ENCODE measurements at regions not wholly inside any gene's neighbourhood (a gene's known extent, or its start where the extent isn't known, plus 50 kb on each side); places are given as distances from the start of the nearest gene placed in this dataset.

DNA sequence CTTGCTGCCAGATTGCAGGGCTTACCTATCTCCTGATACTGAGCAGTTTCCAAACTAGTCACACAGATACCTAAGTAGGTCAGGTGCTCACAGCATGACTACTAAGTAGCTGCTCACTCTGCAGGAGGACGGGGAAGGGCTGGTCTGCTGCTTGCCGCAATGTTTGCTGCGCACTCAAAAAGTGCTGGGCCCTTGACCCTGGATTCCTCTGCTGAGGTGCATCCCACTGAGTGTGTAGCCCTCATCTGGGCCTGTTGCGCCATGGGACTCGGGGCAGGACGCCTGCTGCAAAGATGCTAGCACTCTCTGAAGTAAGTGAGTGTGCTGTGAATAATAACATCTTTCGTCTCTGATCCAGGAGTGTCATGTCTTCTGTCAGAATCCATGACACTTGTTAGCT is 59.2 kb upstream of the MEDAG start:
- no peak overlapping the region for H3K27ac ChIP-seq (ENCODE audit: low read depth, low read length, poor library complexity, severe bottlenecking)

DNA sequence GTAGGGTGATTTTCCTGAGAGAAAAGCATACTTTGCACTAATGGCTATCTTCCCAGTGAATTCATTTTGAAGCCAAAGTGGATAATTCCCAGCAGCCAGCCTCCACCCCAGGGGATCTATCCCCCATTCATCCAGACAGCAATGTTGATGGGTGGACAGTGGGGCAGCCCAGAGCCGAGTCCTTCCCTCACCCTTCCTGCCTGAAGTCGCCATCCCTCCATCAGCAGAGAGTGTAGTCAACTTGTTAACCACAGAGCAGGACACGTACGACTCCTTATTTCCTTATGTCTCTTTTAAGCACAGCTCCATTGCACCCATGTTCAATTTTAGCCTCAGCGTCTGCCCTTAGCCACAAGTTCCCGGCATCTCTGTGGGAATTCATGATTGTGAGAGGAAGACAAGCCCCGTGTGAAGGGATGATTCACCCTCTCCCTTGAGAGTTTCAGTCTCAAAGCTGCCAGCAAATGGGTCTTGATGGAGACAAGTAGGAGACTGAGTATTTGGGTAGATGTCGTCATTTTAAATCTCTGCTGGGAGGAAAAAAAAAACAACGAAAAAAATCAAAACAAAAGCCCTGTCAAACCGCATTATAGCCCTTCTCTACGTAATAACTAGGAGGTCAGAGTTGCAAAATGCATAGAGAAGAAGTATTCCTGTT is 58.3 kb upstream of the MEDAG start:
- H3K4me1 ChIP-seq (ENCODE audit: insufficient read depth, low read length, poor library complexity, severe bottlenecking): peaks cover 10% of the 10 kb centered on the region

More for the DNA sequence above, 59.2 kb upstream of the MEDAG start:
- Histone ChIP-seq H3K27me3 (replicated peaks; ENCODE audit: insufficient read depth, low read depth, low read length, poor library complexity) (no peaks in the 10 kb centered on the region), H3K9me3 (ENCODE audit: low read depth, low read length, poor library complexity, severe bottlenecking) (no peaks in the 10 kb centered on the region), H3K4me1 (ENCODE audit: insufficient read depth, low read length, poor library complexity, severe bottlenecking) (peaks cover 10% of the 10 kb centered on the region), H3K36me3 (ENCODE audit: insufficient read depth, low read length, poor library complexity, severe bottlenecking) (no peaks in the 10 kb centered on the region), H3K4me3 (ENCODE audit: low read depth, low read length, poor library complexity, severe bottlenecking) (no peak overlapping the region)
- ChIA-PET CTCF (interaction anchor here (0.6 kb wide), 1 partner anchor 46 kb away, joined by 3 read pairs; no protein-coding TSS in a partner anchor), POLR2A (ENCODE audit: low non-redundant PET) (no interaction called here)
- TF ChIP-seq, protein P1, sequence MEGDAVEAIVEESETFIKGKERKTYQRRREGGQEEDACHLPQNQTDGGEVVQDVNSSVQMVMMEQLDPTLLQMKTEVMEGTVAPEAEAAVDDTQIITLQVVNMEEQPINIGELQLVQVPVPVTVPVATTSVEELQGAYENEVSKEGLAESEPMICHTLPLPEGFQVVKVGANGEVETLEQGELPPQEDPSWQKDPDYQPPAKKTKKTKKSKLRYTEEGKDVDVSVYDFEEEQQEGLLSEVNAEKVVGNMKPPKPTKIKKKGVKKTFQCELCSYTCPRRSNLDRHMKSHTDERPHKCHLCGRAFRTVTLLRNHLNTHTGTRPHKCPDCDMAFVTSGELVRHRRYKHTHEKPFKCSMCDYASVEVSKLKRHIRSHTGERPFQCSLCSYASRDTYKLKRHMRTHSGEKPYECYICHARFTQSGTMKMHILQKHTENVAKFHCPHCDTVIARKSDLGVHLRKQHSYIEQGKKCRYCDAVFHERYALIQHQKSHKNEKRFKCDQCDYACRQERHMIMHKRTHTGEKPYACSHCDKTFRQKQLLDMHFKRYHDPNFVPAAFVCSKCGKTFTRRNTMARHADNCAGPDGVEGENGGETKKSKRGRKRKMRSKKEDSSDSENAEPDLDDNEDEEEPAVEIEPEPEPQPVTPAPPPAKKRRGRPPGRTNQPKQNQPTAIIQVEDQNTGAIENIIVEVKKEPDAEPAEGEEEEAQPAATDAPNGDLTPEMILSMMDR (conservative IDR thresholded peaks at IDR 0.05; ENCODE audit: low read depth, low read length): no peak
- no peak for TF ChIP-seq EZH2 (IDR thresholded peaks at IDR 0.05; ENCODE audit: borderline replicate concordance, low read depth, low read length, poor library complexity, severe bottlenecking)
- intact Hi-C loops (cut with micrococcal nuclease; ENCODE audit: unreplicated experiment): no loop called here
- BruUV-seq (replicated peaks): no TSS peak
- no peak for DNase-seq (ENCODE audit: low spot score)

DNA sequence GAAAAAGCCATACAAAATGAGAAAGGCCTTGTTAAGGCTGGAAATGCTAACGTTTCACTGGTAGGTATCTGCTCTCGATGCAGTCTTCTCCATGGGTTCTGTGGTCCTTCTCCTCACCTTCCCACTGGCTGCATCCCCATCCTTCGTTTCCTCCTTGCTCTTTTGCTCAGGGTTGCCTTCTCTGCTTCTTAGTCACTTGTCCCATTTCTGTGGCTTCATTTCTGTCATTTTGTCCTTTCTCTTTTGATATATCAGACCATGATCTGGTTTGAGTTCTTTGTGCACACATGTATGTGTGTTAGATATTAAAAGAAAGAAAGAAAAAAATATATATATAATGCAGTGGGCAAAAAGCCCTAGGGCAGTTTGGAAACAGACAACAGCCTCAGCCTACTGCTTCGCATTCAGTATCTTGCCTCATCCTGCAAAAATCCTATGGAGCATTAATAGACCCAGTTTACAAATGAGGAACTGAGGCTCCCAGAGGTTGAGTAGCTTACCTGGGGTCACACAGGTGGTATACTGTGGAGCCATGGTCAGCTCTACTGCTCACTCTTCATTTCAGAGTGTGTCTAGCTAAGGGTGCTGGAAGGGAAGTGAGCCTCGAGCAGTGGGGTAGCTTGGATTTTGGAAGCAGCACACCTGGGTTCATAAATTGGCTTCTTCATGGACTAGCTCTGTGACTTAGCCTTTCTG is 57.6 kb upstream of the MEDAG start:
- H3K27ac ChIP-seq (ENCODE audit: low read depth, low read length, poor library complexity, severe bottlenecking): peak overlapping the region; percentile 35
- H3K4me3 ChIP-seq (ENCODE audit: low read depth, low read length, poor library complexity, severe bottlenecking): no peak overlapping the region
- TF ChIP-seq EZH2 (IDR thresholded peaks at IDR 0.05; ENCODE audit: borderline replicate concordance, low read depth, low read length, poor library complexity, severe bottlenecking): no peak
- TF ChIP-seq, protein P1 (conservative IDR thresholded peaks at IDR 0.05; ENCODE audit: low read depth, low read length): no peak
- H3K27me3 ChIP-seq (replicated peaks; ENCODE audit: insufficient read depth, low read depth, low read length, poor library complexity): no peaks in the 10 kb centered on the region
- peaks cover 10% of the 10 kb centered on the region for H3K4me1 ChIP-seq (ENCODE audit: insufficient read depth, low read length, poor library complexity, severe bottlenecking)
- ChIA-PET POLR2A (ENCODE audit: low non-redundant PET) (no interaction called here), CTCF (no interaction called here)
- intact Hi-C loops (cut with micrococcal nuclease; ENCODE audit: unreplicated experiment): no loop called here
- BruUV-seq (replicated peaks): no TSS peak
- H3K9me3 ChIP-seq (ENCODE audit: low read depth, low read length, poor library complexity, severe bottlenecking): no peaks in the 10 kb centered on the region
- no peaks in the 10 kb centered on the region for H3K36me3 ChIP-seq (ENCODE audit: insufficient read depth, low read length, poor library complexity, severe bottlenecking)
- no peak for DNase-seq (ENCODE audit: low spot score)

More for the DNA sequence above, 58.3 kb upstream of the MEDAG start:
- DNase-seq (ENCODE audit: low spot score): peak; percentile 95
- TF ChIP-seq EZH2 (IDR thresholded peaks at IDR 0.05; ENCODE audit: borderline replicate concordance, low read depth, low read length, poor library complexity, severe bottlenecking): no peak
- TF ChIP-seq, protein P1 (conservative IDR thresholded peaks at IDR 0.05; ENCODE audit: low read depth, low read length): no peak
- ChIA-PET POLR2A (ENCODE audit: low non-redundant PET) (no interaction called here), CTCF (no interaction called here)
- Histone ChIP-seq H3K27ac (ENCODE audit: low read depth, low read length, poor library complexity, severe bottlenecking) (peak overlapping the region; percentile 35), H3K36me3 (ENCODE audit: insufficient read depth, low read length, poor library complexity, severe bottlenecking) (no peaks in the 10 kb centered on the region), H3K9me3 (ENCODE audit: low read depth, low read length, poor library complexity, severe bottlenecking) (no peaks in the 10 kb centered on the region), H3K4me3 (ENCODE audit: low read depth, low read length, poor library complexity, severe bottlenecking) (no peak overlapping the region), H3K27me3 (replicated peaks; ENCODE audit: insufficient read depth, low read depth, low read length, poor library complexity) (no peaks in the 10 kb centered on the region)
- intact Hi-C loops (cut with micrococcal nuclease; ENCODE audit: unreplicated experiment): no loop called here
- BruUV-seq (replicated peaks): no TSS peak

All from A673 (cell line).